MM.1S (cell line): ENCODE measurements at regions not wholly inside any gene's neighbourhood (a gene's known extent, or its start where the extent isn't known, plus 50 kb on each side); places are given as distances from the start of the nearest gene placed in this dataset.

ENCODE experiments used
- CTCF ChIP-seq: fragments of 300-600 bp; sonication (generic); IDR thresholded peaks from 2 replicates; pipeline ENCODE4 v1.5.1; 2016; ENCODE audit warnings: antibody characterized with exemption, low read length, mixed read lengths
- EZH2 ChIP-seq: fragments of 300-600 bp; sonication (generic); optimal IDR thresholded peaks from 2 replicates; pipeline ENCODE3; 2017; ENCODE audit warnings: low read depth, mild to moderate bottlenecking, antibody characterized with exemption, low read length, mixed read lengths
- EZH2phosphoT487 ChIP-seq: fragments of 300-600 bp; sonication (generic); IDR thresholded peaks from 2 replicates; pipeline ENCODE4 v1.6.1; 2018; ENCODE audit warnings: antibody characterized with exemption, low read length

- TF ChIP-seq CTCF (no peak), EZH2 (no peak), EZH2phosphoT487 (no peak)
Observed at GRCh38 chr14:29391231-29391630, 536.4 kb downstream of the PRKD1 start.
